Thoracic aorta (tissue), 2 donors: ENCODE measurements at regions not wholly inside any gene's neighbourhood (a gene's known extent, or its start where the extent isn't known, plus 50 kb on each side); places are given as distances from the start of the nearest gene placed in this dataset.

Source experiments
- ATAC-seq: fragments of 150-250 bp; one replicate; pipeline ENCODE4 v1.8.0; 2017; ENCODE audit warnings: low read depth; ENCODE audit not compliant: insufficient number of reproducible peaks, low FRiP score
- DNase-seq: peaks from one replicate; pipeline ENCODE4 v3.0.0-alpha.2; 2020; ENCODE audit warnings: low spot score
- H3K27ac ChIP-seq, 2 donors: fragments of 200-600 bp; sonication (generic); 1 replicate in 1 of 2; 2 replicates in 1 of 2; pipeline ENCODE4 v1.5.1; 2016; ENCODE audit warnings: mild to moderate bottlenecking in 2 of 2, moderate library complexity in 2 of 2
- H3K27me3 ChIP-seq: fragments of 200-600 bp; sonication (generic); replicated peaks from 2 replicates; pipeline ENCODE4 v1.6.0; 2016; ENCODE audit warnings: mild to moderate bottlenecking; ENCODE audit not compliant: insufficient read depth
- H3K36me3 ChIP-seq: fragments of 200-600 bp; sonication (generic); one replicate; pipeline ENCODE4 v1.5.1; 2016
- H3K4me1 ChIP-seq, 2 donors: fragments of 200-600 bp; sonication (generic); 1 replicate in 1 of 2; 2 replicates in 1 of 2; pipeline versions ENCODE4 v1.5.1 to v1.6.0; 2016; ENCODE audit warnings: low read depth in 2 of 2, mild to moderate bottlenecking in 1 of 2; ENCODE audit not compliant: control insufficient read depth in 1 of 2
- H3K4me3 ChIP-seq: fragments of 200-600 bp; sonication (generic); 2 replicates; pipeline ENCODE4 v1.5.1; 2016; ENCODE audit warnings: mild to moderate bottlenecking
- H3K9me3 ChIP-seq: fragments of 200-600 bp; sonication (generic); 2 replicates; pipeline ENCODE4 v1.5.1; 2016
- CTCF ChIP-seq: fragments of 200-600 bp; sonication (generic); IDR thresholded peaks from one replicate; pipeline ENCODE4 v1.5.1; 2019; ENCODE audit warnings: antibody characterized with exemption

GRCh38 chr5:39702928-39703327 lies 278.1 kb upstream of the DAB2 start:
- no peak for TF ChIP-seq CTCF
- H3K27me3 ChIP-seq = no peaks in the 10 kb centered on the region
- H3K27ac ChIP-seq = no peak overlapping the region
- H3K36me3 ChIP-seq = no peaks in the 10 kb centered on the region
- ATAC-seq (no peak), DNase-seq (no peak)
- no peaks in the 10 kb centered on the region for H3K9me3 ChIP-seq
- no peak overlapping the region for H3K4me3 ChIP-seq
- no peaks in the 10 kb centered on the region for H3K4me1 ChIP-seq

GRCh38 chr5:39700523-39700922 lies 275.7 kb upstream of the DAB2 start:
- no peak for DNase-seq
- no peak for TF ChIP-seq CTCF
- Histone ChIP-seq H3K36me3 (no peaks in the 10 kb centered on the region), H3K4me1 (no peaks in the 10 kb centered on the region), H3K27ac (no peak overlapping the region), H3K27me3 (no peaks in the 10 kb centered on the region), H3K9me3 (no peaks in the 10 kb centered on the region), H3K4me3 (no peak overlapping the region)
- no peak for ATAC-seq

- no peaks in the 10 kb centered on the region for H3K9me3 ChIP-seq
- no peak for ATAC-seq
- no peak for DNase-seq
These were observed 274.2 kb upstream of the DAB2 start for GRCh38 chr5:39698838-39699560.

GRCh38 chr5:39697881-39698280 lies 273.1 kb upstream of the DAB2 start:
- no peak overlapping the region for H3K4me3 ChIP-seq
- ATAC-seq = no peak
- H3K27me3 ChIP-seq = no peaks in the 10 kb centered on the region
- no peaks in the 10 kb centered on the region for H3K36me3 ChIP-seq
- H3K27ac ChIP-seq = no peak overlapping the region
- DNase-seq = no peak
- TF ChIP-seq CTCF = no peak
- no peaks in the 10 kb centered on the region for H3K4me1 ChIP-seq
- no peaks in the 10 kb centered on the region for H3K9me3 ChIP-seq

More at GRCh38 chr5:39698838-39699560, 274.2 kb upstream of the DAB2 start:
- Histone ChIP-seq H3K36me3 (no peaks in the 10 kb centered on the region), H3K4me3 (no peak overlapping the region), H3K27ac (no peak overlapping the region), H3K27me3 (no peaks in the 10 kb centered on the region), H3K4me1 (no peaks in the 10 kb centered on the region)
- TF ChIP-seq CTCF = no peak

GRCh38 chr5:39696672-39697398 lies 272.1 kb upstream of the DAB2 start:
- Histone ChIP-seq H3K4me1 (no peaks in the 10 kb centered on the region), H3K27ac (no peak overlapping the region), H3K27me3 (no peaks in the 10 kb centered on the region), H3K4me3 (no peak overlapping the region), H3K36me3 (no peaks in the 10 kb centered on the region), H3K9me3 (no peaks in the 10 kb centered on the region)
- no peak for DNase-seq
- ATAC-seq = no peak
- no peak for TF ChIP-seq CTCF
